ENCODE measurements at regions not wholly inside any gene's neighbourhood (a gene's known extent, or its start where the extent isn't known, plus 50 kb on each side); places are given as distances from the start of the nearest gene placed in this dataset.

- CTCF ChIA-PET: no interaction called here
- no peak for DNase-seq
- TF ChIP-seq, protein P1, sequence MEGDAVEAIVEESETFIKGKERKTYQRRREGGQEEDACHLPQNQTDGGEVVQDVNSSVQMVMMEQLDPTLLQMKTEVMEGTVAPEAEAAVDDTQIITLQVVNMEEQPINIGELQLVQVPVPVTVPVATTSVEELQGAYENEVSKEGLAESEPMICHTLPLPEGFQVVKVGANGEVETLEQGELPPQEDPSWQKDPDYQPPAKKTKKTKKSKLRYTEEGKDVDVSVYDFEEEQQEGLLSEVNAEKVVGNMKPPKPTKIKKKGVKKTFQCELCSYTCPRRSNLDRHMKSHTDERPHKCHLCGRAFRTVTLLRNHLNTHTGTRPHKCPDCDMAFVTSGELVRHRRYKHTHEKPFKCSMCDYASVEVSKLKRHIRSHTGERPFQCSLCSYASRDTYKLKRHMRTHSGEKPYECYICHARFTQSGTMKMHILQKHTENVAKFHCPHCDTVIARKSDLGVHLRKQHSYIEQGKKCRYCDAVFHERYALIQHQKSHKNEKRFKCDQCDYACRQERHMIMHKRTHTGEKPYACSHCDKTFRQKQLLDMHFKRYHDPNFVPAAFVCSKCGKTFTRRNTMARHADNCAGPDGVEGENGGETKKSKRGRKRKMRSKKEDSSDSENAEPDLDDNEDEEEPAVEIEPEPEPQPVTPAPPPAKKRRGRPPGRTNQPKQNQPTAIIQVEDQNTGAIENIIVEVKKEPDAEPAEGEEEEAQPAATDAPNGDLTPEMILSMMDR (IDR thresholded peaks at IDR 0.05; ENCODE audit: unreplicated experiment): no peak
- Mint-ChIP-seq H3K4me1 (ENCODE audit: low read depth, unreplicated experiment) (peaks cover 15% of the 10 kb centered on the region), H3K27ac (ENCODE audit: unreplicated experiment) (no peak overlapping the region), H3K27me3 (ENCODE audit: unreplicated experiment) (peaks cover 72% of the 10 kb centered on the region), H3K9me3 (ENCODE audit: low read depth, unreplicated experiment) (no peaks in the 10 kb centered on the region), H3K36me3 (ENCODE audit: insufficient read depth, unreplicated experiment) (no peaks in the 10 kb centered on the region), H3K4me3 (ENCODE audit: low read depth, unreplicated experiment) (no peak overlapping the region)
- no TSS peak for BruUV-seq (replicated peaks)
- intact Hi-C loops (cut with micrococcal nuclease; ENCODE audit: unreplicated experiment): no loop called here
These were observed 484.6 kb downstream of the RPS24 start for GRCh38 chr10:78518224-78518623.

GRCh38 chr10:78520737-78521430 is 487.2 kb downstream of the RPS24 start:
- Mint-ChIP-seq H3K4me1 (ENCODE audit: low read depth, unreplicated experiment) (peaks cover 15% of the 10 kb centered on the region), H3K36me3 (ENCODE audit: insufficient read depth, unreplicated experiment) (no peaks in the 10 kb centered on the region), H3K27me3 (ENCODE audit: unreplicated experiment) (peaks cover 71% of the 10 kb centered on the region), H3K4me3 (ENCODE audit: low read depth, unreplicated experiment) (no peak overlapping the region), H3K9me3 (ENCODE audit: low read depth, unreplicated experiment) (no peaks in the 10 kb centered on the region), H3K27ac (ENCODE audit: unreplicated experiment) (no peak overlapping the region)
- CTCF ChIA-PET: no interaction called here
- peak; percentile 70 for DNase-seq
- no TSS peak for BruUV-seq (replicated peaks)
- intact Hi-C loops (cut with micrococcal nuclease; ENCODE audit: unreplicated experiment): loop anchor here (10.0 kb wide), 1 partner anchor 476 kb away; no protein-coding TSS in a partner anchor
- TF ChIP-seq, protein P1 (IDR thresholded peaks at IDR 0.05; ENCODE audit: unreplicated experiment): peak; percentile 62

DNA sequence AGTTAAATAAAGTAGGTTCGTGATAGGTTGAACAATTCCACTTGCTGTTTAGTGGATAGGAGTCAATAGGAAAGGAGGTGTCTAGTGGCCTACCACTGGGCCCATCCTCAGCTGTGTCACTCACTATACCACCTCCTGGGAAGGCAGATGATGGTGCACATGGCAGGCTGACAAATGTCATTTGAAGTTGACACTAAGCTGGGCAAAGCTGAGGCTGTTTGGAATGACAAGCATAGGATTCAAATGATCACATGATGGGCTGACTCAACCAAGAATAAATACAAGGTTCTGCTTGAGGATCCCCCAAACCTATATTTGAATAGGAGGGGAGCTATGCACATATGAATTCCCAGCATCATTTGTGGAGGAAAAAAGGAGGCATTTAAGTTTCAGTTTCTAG is 489.8 kb downstream of the RPS24 start:
- H3K4me3 Mint-ChIP-seq (ENCODE audit: low read depth, unreplicated experiment): no peak overlapping the region
- no peaks in the 10 kb centered on the region for H3K36me3 Mint-ChIP-seq (ENCODE audit: insufficient read depth, unreplicated experiment)
- no peaks in the 10 kb centered on the region for H3K9me3 Mint-ChIP-seq (ENCODE audit: low read depth, unreplicated experiment)
- H3K4me1 Mint-ChIP-seq (ENCODE audit: low read depth, unreplicated experiment): peaks cover 15% of the 10 kb centered on the region
- intact Hi-C loops (cut with micrococcal nuclease; ENCODE audit: unreplicated experiment): loop anchor here (10.0 kb wide), 1 partner anchor 479 kb away; no protein-coding TSS in a partner anchor
- no peak for DNase-seq
- CTCF ChIA-PET: interaction anchor here (1.1 kb wide), 1 partner anchor 11 kb away, joined by 4 read pairs; no protein-coding TSS in a partner anchor
- TF ChIP-seq, protein P1 (IDR thresholded peaks at IDR 0.05; ENCODE audit: unreplicated experiment): no peak
- BruUV-seq (replicated peaks): no TSS peak
- peaks cover 47% of the 10 kb centered on the region for H3K27me3 Mint-ChIP-seq (ENCODE audit: unreplicated experiment)
- no peak overlapping the region for H3K27ac Mint-ChIP-seq (ENCODE audit: unreplicated experiment)

- BruUV-seq (replicated peaks): no TSS peak
- peaks cover 15% of the 10 kb centered on the region for H3K4me1 Mint-ChIP-seq (ENCODE audit: low read depth, unreplicated experiment)
These were observed 490.7 kb downstream of the RPS24 start for GRCh38 chr10:78524342-78524741.

More at GRCh38 chr10:78524342-78524741, 490.7 kb downstream of the RPS24 start:
- Mint-ChIP-seq H3K4me3 (ENCODE audit: low read depth, unreplicated experiment) (no peak overlapping the region), H3K27ac (ENCODE audit: unreplicated experiment) (no peak overlapping the region), H3K27me3 (ENCODE audit: unreplicated experiment) (peaks cover 45% of the 10 kb centered on the region), H3K9me3 (ENCODE audit: low read depth, unreplicated experiment) (no peaks in the 10 kb centered on the region), H3K36me3 (ENCODE audit: insufficient read depth, unreplicated experiment) (no peaks in the 10 kb centered on the region)
- DNase-seq: no peak
- TF ChIP-seq, protein P1 (IDR thresholded peaks at IDR 0.05; ENCODE audit: unreplicated experiment): no peak
- CTCF ChIA-PET: interaction anchor here (1.1 kb wide), 1 partner anchor 12 kb away, joined by 4 read pairs; no protein-coding TSS in a partner anchor
- intact Hi-C loops (cut with micrococcal nuclease; ENCODE audit: unreplicated experiment): loop anchor here (10.0 kb wide), 1 partner anchor 480 kb away; no protein-coding TSS in a partner anchor
